KMS-11 (cell line): ENCODE measurements at regions not wholly inside any gene's neighbourhood (a gene's known extent, or its start where the extent isn't known, plus 50 kb on each side); places are given as distances from the start of the nearest gene placed in this dataset.

Source experiments
- H2AFZ ChIP-seq: fragments of 200-600 bp; sonication (generic); 2 replicates; pipeline ENCODE4 v1.6.1; 2016; ENCODE audit warnings: antibody characterized with exemption, mixed run types, low read depth
- H3K27ac ChIP-seq: fragments of 200-600 bp; sonication (generic); 2 replicates; pipeline ENCODE4 v1.6.1; 2016; ENCODE audit warnings: mild to moderate bottlenecking, mixed run types
- H3K27me3 ChIP-seq: fragments of 200-600 bp; sonication (generic); 2 replicates; pipeline ENCODE4 v1.6.1; 2017; ENCODE audit warnings: mild to moderate bottlenecking, low read depth, mixed run types, moderate library complexity; ENCODE audit not compliant: insufficient read depth
- H3K36me3 ChIP-seq: fragments of 200-600 bp; sonication (generic); 2 replicates; pipeline ENCODE4 v1.6.1; 2017; ENCODE audit warnings: mild to moderate bottlenecking, mixed run types; ENCODE audit not compliant: insufficient read depth
- H3K4me1 ChIP-seq: fragments of 200-600 bp; sonication (generic); 2 replicates; pipeline ENCODE4 v1.6.1; 2016; ENCODE audit warnings: mild to moderate bottlenecking, low read depth, mixed run types; ENCODE audit not compliant: poor library complexity, severe bottlenecking
- H3K4me2 ChIP-seq: fragments of 200-600 bp; sonication (generic); 2 replicates; pipeline ENCODE4 v1.7.0; 2016; ENCODE audit warnings: mild to moderate bottlenecking, mixed run types
- H3K4me3 ChIP-seq: fragments of 200-600 bp; sonication (generic); IDR thresholded peaks from 2 replicates; pipeline ENCODE4 v1.6.1; 2017; ENCODE audit warnings: low read depth, low read length, mixed read lengths; ENCODE audit not compliant: insufficient read depth
- H3K79me2 ChIP-seq: fragments of 200-600 bp; sonication (generic); 2 replicates; pipeline ENCODE4 v1.6.1; 2016; ENCODE audit warnings: low read depth, mixed run types; ENCODE audit not compliant: insufficient read depth
- H3K9ac ChIP-seq: fragments of 200-600 bp; sonication (generic); 2 replicates; pipeline ENCODE4 v1.6.1; 2016; ENCODE audit warnings: mild to moderate bottlenecking, mixed run types
- H4K20me1 ChIP-seq: fragments of 200-600 bp; sonication (generic); 2 replicates; pipeline ENCODE4 v1.6.1; 2016; ENCODE audit warnings: mild to moderate bottlenecking, mixed run types; ENCODE audit not compliant: insufficient read depth
- TF ChIP-seq, protein P1 (sequence below): fragments of 200-600 bp; sonication (generic); conservative IDR thresholded peaks from 2 replicates; pipeline ENCODE4 v1.6.1; 2017; ENCODE audit warnings: low read depth, mild to moderate bottlenecking, antibody characterized with exemption, low read length, moderate library complexity, mixed read lengths

DNA sequence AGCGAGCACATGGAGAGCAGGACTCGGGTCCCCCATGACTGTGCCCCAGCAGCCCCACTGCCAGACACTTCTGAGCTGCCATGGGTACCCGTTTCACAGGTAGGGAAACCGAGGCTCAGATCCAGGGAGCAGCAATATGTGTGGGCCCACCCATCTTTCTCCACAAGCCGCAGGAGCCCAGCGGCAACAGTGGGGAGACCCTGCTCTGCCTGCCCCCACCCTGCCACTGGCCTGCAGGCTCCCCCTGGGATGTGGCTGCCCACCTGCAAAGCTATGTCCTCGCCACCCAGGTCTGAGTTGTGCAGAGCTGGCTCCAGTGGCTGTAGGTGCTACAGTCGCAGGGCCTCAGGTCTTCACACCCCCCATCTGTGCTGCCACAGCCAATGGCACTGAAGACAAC is 50.6 kb upstream of the C1QTNF9B start:
- TF ChIP-seq, protein P1, sequence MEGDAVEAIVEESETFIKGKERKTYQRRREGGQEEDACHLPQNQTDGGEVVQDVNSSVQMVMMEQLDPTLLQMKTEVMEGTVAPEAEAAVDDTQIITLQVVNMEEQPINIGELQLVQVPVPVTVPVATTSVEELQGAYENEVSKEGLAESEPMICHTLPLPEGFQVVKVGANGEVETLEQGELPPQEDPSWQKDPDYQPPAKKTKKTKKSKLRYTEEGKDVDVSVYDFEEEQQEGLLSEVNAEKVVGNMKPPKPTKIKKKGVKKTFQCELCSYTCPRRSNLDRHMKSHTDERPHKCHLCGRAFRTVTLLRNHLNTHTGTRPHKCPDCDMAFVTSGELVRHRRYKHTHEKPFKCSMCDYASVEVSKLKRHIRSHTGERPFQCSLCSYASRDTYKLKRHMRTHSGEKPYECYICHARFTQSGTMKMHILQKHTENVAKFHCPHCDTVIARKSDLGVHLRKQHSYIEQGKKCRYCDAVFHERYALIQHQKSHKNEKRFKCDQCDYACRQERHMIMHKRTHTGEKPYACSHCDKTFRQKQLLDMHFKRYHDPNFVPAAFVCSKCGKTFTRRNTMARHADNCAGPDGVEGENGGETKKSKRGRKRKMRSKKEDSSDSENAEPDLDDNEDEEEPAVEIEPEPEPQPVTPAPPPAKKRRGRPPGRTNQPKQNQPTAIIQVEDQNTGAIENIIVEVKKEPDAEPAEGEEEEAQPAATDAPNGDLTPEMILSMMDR, result no peak
- Histone ChIP-seq H3K9ac (no peak overlapping the region), H3K4me1 (no peaks in the 10 kb centered on the region), H3K79me2 (no peaks in the 10 kb centered on the region), H3K4me2 (no peak overlapping the region), H3K27me3 (no peaks in the 10 kb centered on the region), H3K36me3 (no peaks in the 10 kb centered on the region), H2AFZ (no peak overlapping the region), H3K4me3 (no peak overlapping the region), H3K27ac (no peak overlapping the region), H4K20me1 (no peaks in the 10 kb centered on the region)

- Histone ChIP-seq H4K20me1 (no peaks in the 10 kb centered on the region), H3K27me3 (no peaks in the 10 kb centered on the region), H3K4me2 (no peak overlapping the region), H3K36me3 (no peaks in the 10 kb centered on the region), H3K79me2 (no peaks in the 10 kb centered on the region), H3K4me3 (no peak overlapping the region), H3K9ac (no peak overlapping the region), H3K27ac (no peak overlapping the region), H3K4me1 (no peaks in the 10 kb centered on the region), H2AFZ (no peak overlapping the region)
- TF ChIP-seq, protein P1, result no peak
Measured at GRCh38 chr13:23949200-23949599, 51.9 kb upstream of the C1QTNF9B start.

GRCh38 chr13:23949736-23950135 is 52.4 kb upstream of the C1QTNF9B start:
- H3K27ac ChIP-seq, result no peak overlapping the region
- no peak overlapping the region for H2AFZ ChIP-seq
- no peaks in the 10 kb centered on the region for H3K4me1 ChIP-seq
- no peaks in the 10 kb centered on the region for H4K20me1 ChIP-seq
- no peak overlapping the region for H3K4me2 ChIP-seq
- no peaks in the 10 kb centered on the region for H3K27me3 ChIP-seq
- no peak overlapping the region for H3K4me3 ChIP-seq
- TF ChIP-seq, protein P1, result no peak
- H3K79me2 ChIP-seq, result no peaks in the 10 kb centered on the region
- H3K36me3 ChIP-seq, result no peaks in the 10 kb centered on the region
- H3K9ac ChIP-seq, result no peak overlapping the region

GRCh38 chr13:23950736-23951510 is 53.6 kb upstream of the C1QTNF9B start:
- H3K4me2 ChIP-seq, result no peak overlapping the region
- H2AFZ ChIP-seq, result no peak overlapping the region
- no peaks in the 10 kb centered on the region for H3K27me3 ChIP-seq
- H3K79me2 ChIP-seq, result no peaks in the 10 kb centered on the region
- H3K4me3 ChIP-seq, result no peak overlapping the region
- TF ChIP-seq, protein P1, result no peak
- no peaks in the 10 kb centered on the region for H3K4me1 ChIP-seq
- no peaks in the 10 kb centered on the region for H4K20me1 ChIP-seq
- H3K27ac ChIP-seq, result no peak overlapping the region
- no peaks in the 10 kb centered on the region for H3K36me3 ChIP-seq
- no peak overlapping the region for H3K9ac ChIP-seq
